ENCODE measurements at regions not wholly inside any gene's neighbourhood (a gene's known extent, or its start where the extent isn't known, plus 50 kb on each side); places are given as distances from the start of the nearest gene placed in this dataset.

DNA sequence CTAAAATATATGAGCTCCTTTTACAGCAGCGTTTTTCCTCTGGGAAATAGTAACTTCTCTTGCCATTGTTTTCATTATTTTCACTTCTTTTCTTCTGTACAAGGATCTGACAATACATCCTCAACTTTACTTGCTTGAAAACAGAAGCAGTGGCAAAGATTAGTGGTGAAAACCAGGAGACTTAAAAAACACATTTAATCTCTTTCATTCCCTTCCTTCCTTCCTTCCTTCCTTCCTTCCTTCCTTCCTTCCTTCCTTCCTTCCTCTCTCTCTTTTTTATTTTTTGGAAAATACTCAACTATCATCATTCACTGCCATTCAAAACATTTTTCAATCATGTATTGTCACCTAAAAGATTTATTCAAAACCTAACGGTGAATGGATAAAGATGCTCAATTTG is 1411.4 kb downstream of the NCAM2 start:
- CTCF ChIA-PET: no interaction called here

DNA sequence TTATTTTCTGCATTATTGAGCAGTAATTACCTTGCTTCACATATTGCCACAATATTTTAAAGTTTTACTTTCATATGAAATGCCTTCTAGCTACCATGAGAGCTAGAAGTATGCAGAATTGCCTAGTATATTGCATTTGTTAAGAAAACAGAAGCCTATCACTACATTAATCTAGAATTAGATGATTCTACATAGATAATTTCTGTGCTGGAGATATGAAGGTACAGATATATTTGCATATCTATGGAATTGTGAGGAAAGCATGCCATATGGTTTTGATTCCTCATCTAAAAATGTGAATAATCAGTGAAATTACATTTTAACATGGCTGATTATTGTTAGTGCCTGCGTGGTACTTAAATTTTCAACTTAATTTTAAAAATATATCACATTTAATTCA is 1418.3 kb downstream of the NCAM2 start:
- ChIA-PET CTCF (no interaction called here), POLR2A (no interaction called here)
- no peak for TF ChIP-seq ZNF384 (IDR thresholded peaks at IDR 0.05)
- TF ChIP-seq SP1 (IDR thresholded peaks at IDR 0.05): no peak
- no peak for TF ChIP-seq L3MBTL2 (conservative IDR thresholded peaks at IDR 0.05)
- TF ChIP-seq, protein P1, sequence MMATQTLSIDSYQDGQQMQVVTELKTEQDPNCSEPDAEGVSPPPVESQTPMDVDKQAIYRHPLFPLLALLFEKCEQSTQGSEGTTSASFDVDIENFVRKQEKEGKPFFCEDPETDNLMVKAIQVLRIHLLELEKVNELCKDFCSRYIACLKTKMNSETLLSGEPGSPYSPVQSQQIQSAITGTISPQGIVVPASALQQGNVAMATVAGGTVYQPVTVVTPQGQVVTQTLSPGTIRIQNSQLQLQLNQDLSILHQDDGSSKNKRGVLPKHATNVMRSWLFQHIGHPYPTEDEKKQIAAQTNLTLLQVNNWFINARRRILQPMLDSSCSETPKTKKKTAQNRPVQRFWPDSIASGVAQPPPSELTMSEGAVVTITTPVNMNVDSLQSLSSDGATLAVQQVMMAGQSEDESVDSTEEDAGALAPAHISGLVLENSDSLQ (IDR thresholded peaks at IDR 0.05): no peak
- no peak for TF ChIP-seq TARDBP (IDR thresholded peaks at IDR 0.05)
- no peak for TF ChIP-seq ELF4 (IDR thresholded peaks at IDR 0.05)
- no peak for TF ChIP-seq FOXK2 (IDR thresholded peaks at IDR 0.05)
- no peak for TF ChIP-seq SUZ12 (IDR thresholded peaks at IDR 0.05)
- no peak for TF ChIP-seq HDGF (IDR thresholded peaks at IDR 0.05; ENCODE audit: borderline replicate concordance)
- no peak for TF ChIP-seq ARNT (IDR thresholded peaks at IDR 0.05)
- no peak for TF ChIP-seq LEF1 (IDR thresholded peaks at IDR 0.05; ENCODE audit: borderline replicate concordance)
- no peak for TF ChIP-seq BHLHE40 (IDR thresholded peaks at IDR 0.05; ENCODE audit: borderline replicate concordance)
- no peak for TF ChIP-seq FOXA1 (IDR thresholded peaks at IDR 0.05)
- DNase-seq (ENCODE audit: extremely low spot score): no peak

More for the DNA sequence above, 1411.4 kb downstream of the NCAM2 start:
- no peak for DNase-seq (ENCODE audit: extremely low spot score)
- POLR2A ChIA-PET: interaction anchor here (0.6 kb wide), 1 partner anchor 10 kb away, joined by 3 read pairs; no protein-coding TSS in a partner anchor
- TF ChIP-seq TARDBP (IDR thresholded peaks at IDR 0.05): no peak
- no peak for TF ChIP-seq HDGF (IDR thresholded peaks at IDR 0.05; ENCODE audit: borderline replicate concordance)
- no peak for TF ChIP-seq BHLHE40 (IDR thresholded peaks at IDR 0.05; ENCODE audit: borderline replicate concordance)
- no peak for TF ChIP-seq ZNF384 (IDR thresholded peaks at IDR 0.05)
- no peak for TF ChIP-seq FOXM1 (IDR thresholded peaks at IDR 0.05; ENCODE audit: borderline replicate concordance)
- TF ChIP-seq, protein P1 (IDR thresholded peaks at IDR 0.05): no peak
- TF ChIP-seq FOXK2 (IDR thresholded peaks at IDR 0.05): no peak
- TF ChIP-seq CTBP1 (IDR thresholded peaks at IDR 0.05; ENCODE audit: borderline replicate concordance): no peak
- no peak for TF ChIP-seq LEF1 (IDR thresholded peaks at IDR 0.05; ENCODE audit: borderline replicate concordance)
- no peak for TF ChIP-seq L3MBTL2 (conservative IDR thresholded peaks at IDR 0.05)
- TF ChIP-seq NFRKB (IDR thresholded peaks at IDR 0.05): no peak
- TF ChIP-seq ELF4 (IDR thresholded peaks at IDR 0.05): no peak
- no peak for TF ChIP-seq SUZ12 (IDR thresholded peaks at IDR 0.05)
- no peak for TF ChIP-seq ARNT (IDR thresholded peaks at IDR 0.05)
- TF ChIP-seq FOXA1 (IDR thresholded peaks at IDR 0.05): no peak
- no peak for TF ChIP-seq SP1 (IDR thresholded peaks at IDR 0.05)

DNA sequence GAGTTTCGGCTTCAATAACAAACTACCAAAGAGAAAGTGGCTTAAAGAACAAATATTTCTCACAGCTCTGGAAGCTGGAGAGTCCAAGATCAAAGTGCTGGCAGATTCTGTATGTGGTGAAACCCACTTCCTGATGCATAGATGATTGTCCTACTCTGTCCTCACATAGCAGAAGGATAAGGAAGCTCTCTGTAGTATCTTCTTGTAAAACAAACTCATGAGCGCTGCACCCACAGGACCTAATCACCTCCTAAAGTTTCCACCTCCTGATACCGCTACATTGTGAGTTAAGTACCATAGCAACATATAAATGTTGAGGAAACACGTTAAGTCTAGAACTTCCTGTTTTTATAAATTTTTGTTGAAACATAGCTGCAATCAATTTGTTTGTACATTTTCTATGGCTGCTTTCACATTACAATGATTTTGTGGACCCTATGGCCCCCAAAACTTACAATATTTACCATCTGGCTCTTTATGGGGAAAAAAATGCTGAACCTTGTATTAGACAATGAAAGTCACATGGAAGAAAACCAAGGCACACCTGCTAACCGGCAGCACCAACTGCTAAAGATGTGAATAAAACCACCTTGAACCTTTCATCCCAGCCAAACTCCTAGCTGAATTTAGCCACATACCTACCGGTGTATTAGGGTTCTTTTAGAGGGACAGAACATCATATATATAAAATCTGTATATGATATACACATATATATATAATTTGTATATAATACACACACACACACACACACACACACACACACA is 1423.4 kb downstream of the NCAM2 start:
- no peak for TF ChIP-seq FOXA1 (IDR thresholded peaks at IDR 0.05)
- no peak for TF ChIP-seq BHLHE40 (IDR thresholded peaks at IDR 0.05; ENCODE audit: borderline replicate concordance)
- TF ChIP-seq LEF1 (IDR thresholded peaks at IDR 0.05; ENCODE audit: borderline replicate concordance): no peak
- no peak for TF ChIP-seq ZNF384 (IDR thresholded peaks at IDR 0.05)
- no peak for TF ChIP-seq ELF4 (IDR thresholded peaks at IDR 0.05)
- TF ChIP-seq ARNT (IDR thresholded peaks at IDR 0.05): no peak
- no peak for TF ChIP-seq CTBP1 (IDR thresholded peaks at IDR 0.05; ENCODE audit: borderline replicate concordance)
- TF ChIP-seq L3MBTL2 (conservative IDR thresholded peaks at IDR 0.05): no peak
- no peak for TF ChIP-seq NFRKB (IDR thresholded peaks at IDR 0.05)
- no peak for TF ChIP-seq SUZ12 (IDR thresholded peaks at IDR 0.05)
- TF ChIP-seq FOXK2 (IDR thresholded peaks at IDR 0.05): no peak
- no peak for TF ChIP-seq SP1 (IDR thresholded peaks at IDR 0.05)
- TF ChIP-seq TARDBP (IDR thresholded peaks at IDR 0.05): no peak
- TF ChIP-seq FOXM1 (IDR thresholded peaks at IDR 0.05; ENCODE audit: borderline replicate concordance): no peak
- DNase-seq (ENCODE audit: extremely low spot score): no peak
- ChIA-PET POLR2A (no interaction called here), CTCF (no interaction called here)

DNA sequence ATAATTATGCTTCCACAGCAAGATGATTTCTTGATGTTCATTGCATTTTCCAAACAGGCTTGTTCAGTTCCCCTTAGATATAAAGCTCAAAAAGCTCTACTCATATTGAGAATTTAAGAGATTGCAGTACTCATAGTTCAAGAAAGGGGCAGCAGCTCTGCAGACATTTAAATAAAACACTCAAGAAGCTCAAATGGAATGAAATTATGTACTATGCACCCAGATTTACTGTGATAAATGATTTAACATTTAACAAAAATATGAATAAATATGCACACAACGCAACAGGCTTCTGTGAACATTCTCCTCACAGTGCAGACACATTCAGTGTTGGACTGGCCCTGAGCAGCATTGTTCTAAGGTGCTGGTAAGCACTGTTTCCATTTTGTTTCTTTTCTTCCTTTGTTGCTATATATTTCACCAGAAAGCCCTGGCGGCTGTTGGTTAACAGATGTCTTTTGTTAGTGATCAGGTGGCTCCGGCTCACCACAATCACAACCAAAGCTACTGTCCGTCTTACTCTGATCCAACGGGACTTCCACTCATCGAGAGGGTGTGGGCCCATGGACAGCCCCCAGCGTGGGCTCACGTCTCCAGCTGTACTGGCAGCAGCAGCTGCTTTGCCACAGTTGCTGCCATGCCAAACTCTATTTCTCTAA is 1440.3 kb downstream of the NCAM2 start:
- TF ChIP-seq TARDBP (IDR thresholded peaks at IDR 0.05): no peak
- ChIA-PET CTCF (no interaction called here), POLR2A (no interaction called here)
- DNase-seq (ENCODE audit: extremely low spot score): no peak

DNA sequence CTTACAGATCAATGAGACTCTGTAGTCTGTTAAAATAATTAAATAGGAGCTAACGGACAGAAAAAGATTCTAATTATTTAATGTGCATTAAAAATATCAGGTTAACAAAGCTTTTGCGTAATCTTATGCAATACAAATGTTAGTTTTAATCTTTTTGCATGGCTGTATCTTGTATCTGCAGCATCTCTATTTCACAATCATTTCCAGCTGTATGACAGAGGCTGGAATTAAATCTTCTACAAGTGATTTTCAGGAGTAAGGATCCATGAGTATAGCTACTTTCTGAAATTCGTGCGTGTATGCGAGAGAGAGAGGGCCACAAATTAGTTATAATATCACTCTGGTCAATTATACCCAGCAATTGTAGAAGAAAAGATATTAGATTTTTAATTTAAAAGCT is 1446.8 kb downstream of the NCAM2 start:
- POLR2A ChIA-PET: no interaction called here
- no peak for DNase-seq (ENCODE audit: extremely low spot score)
- CTCF ChIA-PET: no interaction called here

DNA sequence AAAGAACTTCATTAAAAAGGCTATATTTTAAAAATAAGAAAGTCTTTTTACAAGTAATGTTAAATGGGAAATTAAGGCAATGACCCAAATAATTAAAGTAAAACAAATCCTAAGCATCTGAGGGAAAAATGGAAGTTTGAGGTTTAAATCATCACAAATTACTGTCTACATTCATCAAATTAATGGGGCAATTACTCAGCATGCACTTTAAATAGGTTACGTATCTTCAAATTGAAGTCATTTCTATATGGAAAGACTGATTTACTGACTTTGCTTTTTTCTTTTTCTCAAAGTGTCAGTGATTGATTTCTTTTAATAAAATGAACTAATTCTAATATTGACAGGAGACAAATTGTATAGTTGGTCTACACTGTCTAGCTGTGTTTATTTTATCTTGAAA is 1452.3 kb downstream of the NCAM2 start:
- DNase-seq (ENCODE audit: extremely low spot score): no peak
- TF ChIP-seq NFRKB (IDR thresholded peaks at IDR 0.05): no peak
- TF ChIP-seq, protein P1 (IDR thresholded peaks at IDR 0.05): peak; percentile 61
- ChIA-PET CTCF (interaction anchor here (0.7 kb wide), 1 partner anchor 1451 kb away, joined by 3 read pairs; no protein-coding TSS in a partner anchor), POLR2A (no interaction called here)

More for the DNA sequence above, 1446.8 kb downstream of the NCAM2 start:
- TF ChIP-seq ARNT (IDR thresholded peaks at IDR 0.05) (no peak), FOXK2 (IDR thresholded peaks at IDR 0.05) (no peak), FOXA1 (IDR thresholded peaks at IDR 0.05) (no peak)
- TF ChIP-seq, protein P1 (IDR thresholded peaks at IDR 0.05): no peak
